GM03348 (cell line): ENCODE measurements at regions not wholly inside any gene's neighbourhood (a gene's known extent, or its start where the extent isn't known, plus 50 kb on each side); places are given as distances from the start of the nearest gene placed in this dataset.
A peak's percentile ranks its signal among the peaks of the same experiment; 100 is the strongest.
"Not testable (repeated sequence)": the region's sequence is repeated elsewhere in the genome, so short reads cannot be mapped to it uniquely, and the experiment has no call there.

Source experiments
- DNase-seq: peaks from one replicate; pipeline ENCODE4 v3.0.0; 2012; ENCODE audit warnings: low spot score

- DNase-seq = peak; percentile 49
These were observed 1097.4 kb upstream of the TMEM132C start for GRCh38 chr12:127169321-127170181.

DNA sequence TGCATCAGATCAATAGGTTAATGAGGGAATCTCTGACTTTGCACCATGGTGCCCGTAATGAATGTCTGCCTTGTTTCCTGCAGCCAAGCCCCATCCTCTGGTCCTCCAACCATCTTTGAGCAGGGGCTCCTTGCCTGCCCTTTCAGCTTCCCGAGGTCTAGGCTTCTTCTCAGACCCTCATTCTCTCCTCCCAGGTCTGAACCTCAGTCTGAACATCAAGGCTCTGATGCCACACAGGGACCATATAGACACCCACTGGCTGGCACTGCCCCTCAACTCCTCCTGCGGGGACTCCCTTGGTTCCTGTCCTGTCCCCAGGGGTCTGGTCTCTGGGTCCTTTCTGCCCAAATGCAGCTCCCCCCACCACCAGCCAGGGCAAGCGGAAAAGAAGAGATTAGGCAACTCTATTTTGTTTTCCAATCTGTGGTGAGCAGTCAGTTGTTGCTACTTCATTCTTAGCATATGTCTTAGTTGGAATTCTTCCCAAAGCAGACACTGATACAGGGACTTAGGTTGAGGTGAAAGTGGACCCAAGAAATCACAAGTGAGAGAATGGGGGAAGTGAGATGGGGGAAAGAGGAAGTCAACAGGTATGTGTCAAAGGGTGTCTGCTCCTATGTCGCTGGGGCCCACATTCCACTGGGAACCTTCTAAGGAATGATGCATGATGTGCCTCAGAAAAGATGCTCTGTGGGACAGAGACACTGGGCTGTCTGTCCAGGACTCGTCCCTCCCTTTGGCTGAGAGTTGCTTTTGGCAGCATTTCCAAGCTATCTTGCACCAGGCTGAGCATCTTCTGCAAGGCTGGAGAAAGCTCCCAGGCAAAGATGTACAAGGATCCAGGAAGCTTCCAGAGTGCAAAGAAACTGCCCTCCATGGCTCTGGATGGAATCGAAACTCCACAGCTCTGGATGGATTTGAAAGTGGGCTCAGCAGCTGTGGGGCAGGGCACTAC, 1096.5 kb upstream of the TMEM132C start:
- peak; percentile 48 for DNase-seq

GRCh38 chr12:127172861-127173260, 1094.1 kb upstream of the TMEM132C start:
- peak; percentile 7 for DNase-seq

- not testable (repeated sequence) for DNase-seq
These were observed 1093.0 kb upstream of the TMEM132C start for GRCh38 chr12:127173971-127174370.

DNA sequence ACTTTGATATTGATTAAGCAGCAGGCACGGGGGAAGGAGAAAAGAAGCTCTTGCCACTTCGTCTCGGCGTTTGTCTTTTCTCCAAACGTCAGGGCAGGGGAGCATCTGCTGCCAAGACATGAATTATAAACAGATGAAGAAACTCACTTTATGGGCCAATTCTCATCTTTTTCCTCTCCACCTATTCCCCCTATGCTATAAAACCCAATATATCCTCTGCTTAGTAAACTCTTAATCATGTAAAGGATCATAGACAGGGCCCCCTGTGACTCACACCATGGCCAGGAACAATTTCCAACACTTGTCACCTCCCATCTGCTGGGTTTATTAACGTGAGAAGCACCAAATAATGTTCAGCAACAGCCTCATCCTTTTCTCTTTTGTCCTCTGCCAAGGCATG, 1092.1 kb upstream of the TMEM132C start:
- DNase-seq = peak; percentile 55

DNA sequence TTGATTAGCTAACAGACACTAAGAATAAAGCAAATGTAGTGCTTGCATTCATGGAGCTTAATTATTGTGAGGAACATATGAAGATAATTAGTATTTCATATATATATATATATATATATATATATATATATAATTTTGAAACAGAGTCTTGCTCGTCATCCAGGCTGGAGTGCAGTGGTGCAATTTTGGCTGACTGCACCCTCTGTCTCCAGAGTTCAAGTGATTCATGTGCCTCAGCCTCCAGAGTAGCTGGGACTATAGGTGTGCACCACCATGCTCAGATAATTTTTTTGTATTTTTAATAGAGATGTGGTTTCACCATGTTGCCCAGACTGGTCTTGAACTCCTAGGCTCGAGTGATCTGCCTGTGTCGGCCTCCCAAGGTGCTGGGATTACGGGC, 1091.6 kb upstream of the TMEM132C start:
- no peak for DNase-seq

GRCh38 chr12:127176804-127177203, 1090.2 kb upstream of the TMEM132C start:
- no peak for DNase-seq

- no peak for DNase-seq
These were observed 1088.9 kb upstream of the TMEM132C start for GRCh38 chr12:127178052-127178451.

DNA sequence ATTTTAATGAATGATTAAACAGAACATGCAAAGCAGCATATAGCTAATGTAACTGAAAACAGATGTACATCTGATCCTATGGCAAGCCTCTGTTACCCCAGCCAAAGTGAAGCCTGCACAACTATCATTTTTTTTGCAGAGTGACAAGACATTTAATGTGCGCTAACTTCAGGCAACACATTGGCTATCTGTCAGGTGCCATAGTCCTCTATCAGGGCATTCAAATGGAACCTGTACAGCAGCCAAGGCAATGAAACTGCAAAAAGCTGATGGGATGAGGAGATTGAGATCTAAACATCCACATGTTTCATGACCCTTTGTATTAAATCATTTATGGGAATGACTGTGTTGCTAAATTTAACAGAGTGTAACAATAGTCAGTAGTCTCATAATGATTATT, 1088.5 kb upstream of the TMEM132C start:
- no peak for DNase-seq

- peak; percentile 76 for DNase-seq
These were observed 1087.8 kb upstream of the TMEM132C start for GRCh38 chr12:127179176-127179575.

DNA sequence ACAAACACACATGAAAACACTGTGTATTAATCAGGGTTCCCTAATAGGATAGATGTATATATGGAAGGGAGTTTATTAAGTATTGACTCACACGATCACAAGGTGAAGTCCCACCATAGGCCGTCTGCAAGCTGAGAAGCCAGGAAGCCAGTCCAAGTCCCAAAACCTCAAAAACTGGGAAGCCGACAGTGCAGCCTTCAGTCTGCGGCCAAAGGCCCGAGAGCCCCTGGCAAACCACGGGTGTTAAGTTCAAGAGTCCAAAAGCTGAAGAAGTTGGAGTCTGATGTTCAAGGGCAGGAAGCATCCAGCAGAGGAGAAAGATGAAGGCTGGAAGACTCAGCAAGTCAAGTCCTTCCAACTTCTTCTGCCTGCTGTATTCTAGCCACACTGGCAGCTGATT, 1085.0 kb upstream of the TMEM132C start:
- no peak for DNase-seq

GRCh38 chr12:127189992-127190391, 1077.0 kb upstream of the TMEM132C start:
- DNase-seq = no peak

GRCh38 chr12:127191129-127191528, 1075.8 kb upstream of the TMEM132C start:
- peak; percentile 58 for DNase-seq

DNA sequence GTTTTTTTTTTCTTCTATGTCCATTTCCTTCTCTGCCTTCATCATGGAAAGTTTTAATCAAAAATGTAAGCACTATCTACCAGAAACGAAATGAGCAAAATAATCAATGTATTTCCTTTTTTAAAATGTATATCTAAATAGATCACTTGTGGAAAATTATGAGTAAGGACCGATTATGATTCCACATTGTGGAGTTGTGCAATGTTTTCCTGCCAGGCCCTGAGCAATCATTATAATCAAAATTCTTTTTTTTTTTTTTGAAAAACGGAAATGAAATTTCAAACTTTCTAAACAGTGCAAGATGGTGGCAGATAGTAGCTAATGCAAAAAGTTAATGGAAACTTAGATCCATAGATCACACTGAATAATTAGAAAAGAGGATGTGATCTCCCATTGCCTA, 1074.6 kb upstream of the TMEM132C start:
- DNase-seq = no peak

GRCh38 chr12:127193341-127193740, 1073.6 kb upstream of the TMEM132C start:
- no peak for DNase-seq

- DNase-seq = no peak
These were observed 1072.8 kb upstream of the TMEM132C start for GRCh38 chr12:127194176-127194575.

DNA sequence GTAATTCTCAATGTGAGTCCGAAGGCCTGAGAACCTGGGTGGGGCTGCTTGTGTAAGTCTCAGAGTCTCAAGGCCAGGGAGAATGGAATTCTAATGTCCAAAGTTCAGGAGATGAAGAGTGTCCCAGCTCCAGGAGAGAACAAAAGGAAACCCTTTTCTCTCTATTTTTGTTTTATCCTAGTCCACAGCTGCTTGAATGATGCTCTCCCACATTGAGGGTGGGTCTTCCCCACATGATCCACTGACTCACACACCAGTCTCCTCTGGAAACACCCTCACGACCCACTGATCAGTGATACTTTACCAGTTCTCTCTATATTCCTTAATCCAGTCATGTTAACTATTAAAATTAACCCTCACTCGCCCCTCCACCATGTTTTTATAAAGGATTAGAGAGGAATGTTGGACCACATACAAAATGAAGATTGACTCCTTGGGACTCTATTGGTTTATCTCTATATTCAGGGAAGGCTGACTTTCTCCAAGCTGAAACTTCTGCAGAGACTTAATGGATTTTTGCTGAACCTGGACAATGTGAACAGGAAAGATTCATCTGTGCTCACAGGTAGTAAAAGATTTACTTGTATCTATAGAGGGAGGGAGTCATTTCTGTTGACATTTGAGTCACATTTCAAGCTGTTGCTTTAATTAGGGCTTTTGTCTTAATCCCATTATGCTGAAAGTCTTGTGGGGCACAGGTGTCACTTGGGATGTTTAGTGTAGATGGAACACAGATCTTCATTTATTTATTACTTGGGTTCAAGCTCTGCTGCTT, 1061.0 kb upstream of the TMEM132C start:
- no peak for DNase-seq

DNA sequence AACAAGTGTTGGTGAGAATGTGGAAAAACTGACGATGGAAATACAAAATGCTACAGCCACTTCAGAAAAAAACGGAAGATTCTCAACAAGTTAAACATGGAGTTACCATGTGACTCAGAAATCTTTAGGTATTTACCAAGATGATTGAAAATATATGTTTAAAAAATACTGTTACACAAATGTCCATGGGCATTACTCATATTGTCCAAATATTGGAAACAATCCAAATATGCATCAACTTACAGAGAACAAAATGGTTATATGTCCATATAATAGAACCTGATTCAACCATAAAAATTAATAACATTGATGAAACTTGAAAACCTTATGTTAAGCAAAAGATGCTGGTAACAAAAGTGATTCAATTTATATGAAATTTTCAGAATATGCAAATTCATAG, 1057.7 kb upstream of the TMEM132C start:
- DNase-seq = no peak

DNA sequence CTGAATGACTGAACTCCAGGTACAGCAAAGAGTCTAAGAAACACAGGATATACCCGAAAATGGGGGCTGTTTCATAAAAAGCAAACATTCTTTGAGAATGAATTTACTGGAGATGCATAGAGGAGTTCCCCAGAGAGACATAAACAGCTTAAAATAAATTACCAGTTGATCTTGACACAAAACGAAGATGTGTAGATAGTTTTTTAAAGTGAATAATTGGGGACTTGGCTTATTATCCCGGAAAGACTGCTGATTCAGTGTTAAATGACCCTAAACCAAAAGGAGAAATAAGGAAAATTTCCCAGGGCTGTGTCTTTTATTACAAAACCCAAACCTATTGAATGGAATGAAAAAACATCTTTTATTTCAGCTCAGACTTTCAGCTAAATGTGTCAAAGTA, 1052.8 kb upstream of the TMEM132C start:
- DNase-seq = peak; percentile 29

DNA sequence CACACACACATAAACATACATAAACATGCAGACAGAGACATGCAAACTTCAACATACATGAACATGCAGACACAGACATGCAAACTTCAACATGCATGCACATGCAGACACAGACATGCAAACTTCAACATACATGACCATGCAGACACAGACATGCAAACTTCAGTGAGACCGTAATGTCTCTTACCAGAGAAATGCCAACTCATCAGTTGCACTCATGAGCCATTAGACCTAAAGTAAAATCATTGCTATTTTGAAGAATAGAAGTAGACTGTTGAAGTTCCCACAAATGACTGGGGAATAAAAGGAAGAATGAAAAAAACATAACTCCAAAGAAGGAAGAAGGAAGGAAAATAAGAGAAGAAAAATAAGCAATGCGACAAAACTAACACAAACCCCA, 1044.0 kb upstream of the TMEM132C start:
- no peak for DNase-seq

DNA sequence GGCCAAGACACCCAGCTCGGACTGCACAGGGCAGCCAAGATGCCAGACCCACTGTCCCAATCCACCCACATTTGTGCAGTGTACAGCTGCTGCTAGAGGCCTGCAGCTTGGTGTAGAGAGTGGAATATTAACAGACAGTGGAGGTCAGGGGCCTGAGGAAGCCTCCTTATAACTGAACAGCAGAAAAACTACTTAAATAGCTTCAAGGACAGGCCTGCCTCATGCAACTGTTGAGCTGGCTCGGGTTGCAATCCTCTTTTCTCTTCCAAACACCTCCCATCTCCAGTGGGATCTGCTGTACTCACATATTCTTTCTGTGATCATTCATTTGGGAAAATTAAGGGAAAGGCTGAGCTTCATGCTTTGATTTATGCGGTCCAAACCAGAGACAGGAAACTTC, 1043.2 kb upstream of the TMEM132C start:
- no peak for DNase-seq

GRCh38 chr12:127230843-127231260, 1036.1 kb upstream of the TMEM132C start:
- DNase-seq = peak; percentile 64
